Mucosa of descending colon (tissue), 3 donors: ENCODE measurements at regions not wholly inside any gene's neighbourhood (a gene's known extent, or its start where the extent isn't known, plus 50 kb on each side); places are given as distances from the start of the nearest gene placed in this dataset.

Experiments used
- ATAC-seq: fragments of 200-7000 bp; cut with Tn5 transposase; one replicate; pipeline ENCODE4 v1.9.1; 2020; ENCODE audit warnings: mild to moderate bottlenecking, moderate library complexity
- DNase-seq, 3 donors: peaks; one replicate each; pipeline ENCODE4 v3.0.0-alpha.2; 2020
- H3K36me3 ChIP-seq: fragments of 200-600 bp; one replicate; pipeline ENCODE4 v1.8.0; 2021; ENCODE audit warnings: low read depth, mild to moderate bottlenecking
- H3K4me1 ChIP-seq: fragments of 200-600 bp; one replicate; pipeline ENCODE4 v1.8.0; 2021; ENCODE audit warnings: low read depth, mild to moderate bottlenecking
- H3K4me3 ChIP-seq: fragments of 200-600 bp; one replicate; pipeline ENCODE4 v1.8.0; 2021; ENCODE audit warnings: mild to moderate bottlenecking
- H3K9me3 ChIP-seq: fragments of 200-600 bp; one replicate; pipeline ENCODE4 v1.8.0; 2021; ENCODE audit warnings: mild to moderate bottlenecking
- intact Hi-C, 2 donors: fragments of 100-400 bp; cut with DNase I in 1 of 2; cut with micrococcal nuclease in 1 of 2; formaldehyde crosslinking; loops; one replicate each; pipeline versions ENCODE4 v1.11.0 to v1.11.1; 2022; cut with DNase I, micrococcal nuclease
- TF ChIP-seq, protein P1 (sequence below): fragments of 200-600 bp; IDR thresholded peaks from one replicate; pipeline ENCODE4 v1.8.0; 2022; ENCODE audit warnings: antibody characterized with exemption, mild to moderate bottlenecking
- donor health status: DM: no; HTN: no; CAD: no; lungs with moderate emphysema.
- donor health status: DM: no; HTN: no; CAD: no.
- donor health status: DM: no; HTN: yes; CAD: no.

DNA sequence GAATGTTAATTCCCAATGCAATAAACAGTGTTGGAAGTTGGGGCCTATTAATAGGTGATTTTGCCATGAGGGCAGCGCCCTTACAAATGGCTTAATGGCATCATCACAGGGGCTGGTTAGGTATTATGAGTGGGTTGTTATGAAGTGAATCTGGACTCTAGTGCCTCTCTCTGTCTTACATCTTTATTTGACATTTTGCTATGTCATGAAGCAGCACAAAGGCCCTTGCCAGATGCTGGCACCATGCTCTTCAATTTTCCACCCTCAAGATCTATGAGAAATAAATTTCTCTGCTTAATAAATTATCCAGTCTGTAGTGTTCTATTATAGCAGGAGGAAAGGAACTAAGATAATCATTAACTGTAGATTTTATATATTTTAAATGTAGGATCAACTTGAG is 1098.7 kb upstream of the NUDT12 start:
- TF ChIP-seq, protein P1, sequence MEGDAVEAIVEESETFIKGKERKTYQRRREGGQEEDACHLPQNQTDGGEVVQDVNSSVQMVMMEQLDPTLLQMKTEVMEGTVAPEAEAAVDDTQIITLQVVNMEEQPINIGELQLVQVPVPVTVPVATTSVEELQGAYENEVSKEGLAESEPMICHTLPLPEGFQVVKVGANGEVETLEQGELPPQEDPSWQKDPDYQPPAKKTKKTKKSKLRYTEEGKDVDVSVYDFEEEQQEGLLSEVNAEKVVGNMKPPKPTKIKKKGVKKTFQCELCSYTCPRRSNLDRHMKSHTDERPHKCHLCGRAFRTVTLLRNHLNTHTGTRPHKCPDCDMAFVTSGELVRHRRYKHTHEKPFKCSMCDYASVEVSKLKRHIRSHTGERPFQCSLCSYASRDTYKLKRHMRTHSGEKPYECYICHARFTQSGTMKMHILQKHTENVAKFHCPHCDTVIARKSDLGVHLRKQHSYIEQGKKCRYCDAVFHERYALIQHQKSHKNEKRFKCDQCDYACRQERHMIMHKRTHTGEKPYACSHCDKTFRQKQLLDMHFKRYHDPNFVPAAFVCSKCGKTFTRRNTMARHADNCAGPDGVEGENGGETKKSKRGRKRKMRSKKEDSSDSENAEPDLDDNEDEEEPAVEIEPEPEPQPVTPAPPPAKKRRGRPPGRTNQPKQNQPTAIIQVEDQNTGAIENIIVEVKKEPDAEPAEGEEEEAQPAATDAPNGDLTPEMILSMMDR, result no peak
- H3K9me3 ChIP-seq, result no peaks in the 10 kb centered on the region
- no peak overlapping the region for H3K4me3 ChIP-seq
- intact Hi-C loops, result no loop called here
- H3K36me3 ChIP-seq, result no peaks in the 10 kb centered on the region
- ATAC-seq (no peak), DNase-seq (no peak)
- no peaks in the 10 kb centered on the region for H3K4me1 ChIP-seq

DNA sequence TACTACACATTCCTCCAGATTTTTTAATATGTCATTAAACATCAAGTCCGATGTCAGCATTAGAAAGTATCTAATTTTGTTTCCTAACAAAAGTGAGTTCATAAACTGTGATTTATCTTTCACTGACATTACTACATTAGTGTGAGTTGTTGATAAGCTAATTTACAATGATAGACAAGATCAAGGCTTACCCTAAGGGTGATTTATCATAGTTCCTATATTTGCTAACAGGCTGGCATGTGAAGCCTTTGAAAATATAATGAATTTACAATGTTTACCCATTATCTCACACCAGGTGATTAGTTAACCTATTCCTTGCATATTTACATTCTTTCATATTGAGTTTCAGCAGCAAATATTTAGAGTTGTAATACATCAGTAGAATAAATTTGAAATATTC is 1096.9 kb upstream of the NUDT12 start:
- DNase-seq (no peak), ATAC-seq (no peak)
- intact Hi-C loops, result no loop called here
- H3K4me1 ChIP-seq, result no peaks in the 10 kb centered on the region
- H3K36me3 ChIP-seq, result no peaks in the 10 kb centered on the region
- H3K4me3 ChIP-seq, result no peak overlapping the region
- TF ChIP-seq, protein P1, result no peak
- H3K9me3 ChIP-seq, result no peaks in the 10 kb centered on the region

DNA sequence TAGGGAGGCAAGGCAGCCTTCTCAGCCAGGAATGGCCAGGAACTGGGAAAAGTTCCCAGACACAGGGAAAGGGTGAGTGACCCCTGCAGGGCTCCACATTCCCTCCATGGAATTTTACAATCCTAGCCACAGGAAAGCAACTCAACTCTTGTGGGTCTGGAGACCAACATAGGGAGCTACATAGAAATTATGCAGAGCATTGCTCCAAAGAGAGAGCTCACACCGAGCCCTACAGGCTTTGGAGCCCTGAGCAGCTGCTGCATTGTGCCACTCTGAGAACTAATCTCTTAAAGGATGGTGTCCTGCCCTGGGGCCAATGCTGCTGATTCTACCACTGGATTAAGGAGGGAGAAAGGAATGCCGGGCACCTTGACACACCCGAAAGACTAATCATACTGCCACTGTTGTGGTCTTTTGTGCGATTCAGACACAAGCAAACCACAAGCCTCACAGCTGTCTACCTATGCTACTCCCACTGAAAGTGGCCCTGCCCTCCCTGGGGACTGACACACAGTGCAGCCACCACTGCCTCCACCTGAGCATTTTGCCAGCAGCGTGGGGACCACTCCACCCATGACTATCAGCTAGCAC is 1089.8 kb upstream of the NUDT12 start:
- ATAC-seq (no peak), DNase-seq (no peak)
- no peaks in the 10 kb centered on the region for H3K36me3 ChIP-seq
- intact Hi-C loops, result no loop called here
- TF ChIP-seq, protein P1, result no peak
- no peaks in the 10 kb centered on the region for H3K4me1 ChIP-seq
- H3K4me3 ChIP-seq, result no peak overlapping the region
- no peaks in the 10 kb centered on the region for H3K9me3 ChIP-seq

DNA sequence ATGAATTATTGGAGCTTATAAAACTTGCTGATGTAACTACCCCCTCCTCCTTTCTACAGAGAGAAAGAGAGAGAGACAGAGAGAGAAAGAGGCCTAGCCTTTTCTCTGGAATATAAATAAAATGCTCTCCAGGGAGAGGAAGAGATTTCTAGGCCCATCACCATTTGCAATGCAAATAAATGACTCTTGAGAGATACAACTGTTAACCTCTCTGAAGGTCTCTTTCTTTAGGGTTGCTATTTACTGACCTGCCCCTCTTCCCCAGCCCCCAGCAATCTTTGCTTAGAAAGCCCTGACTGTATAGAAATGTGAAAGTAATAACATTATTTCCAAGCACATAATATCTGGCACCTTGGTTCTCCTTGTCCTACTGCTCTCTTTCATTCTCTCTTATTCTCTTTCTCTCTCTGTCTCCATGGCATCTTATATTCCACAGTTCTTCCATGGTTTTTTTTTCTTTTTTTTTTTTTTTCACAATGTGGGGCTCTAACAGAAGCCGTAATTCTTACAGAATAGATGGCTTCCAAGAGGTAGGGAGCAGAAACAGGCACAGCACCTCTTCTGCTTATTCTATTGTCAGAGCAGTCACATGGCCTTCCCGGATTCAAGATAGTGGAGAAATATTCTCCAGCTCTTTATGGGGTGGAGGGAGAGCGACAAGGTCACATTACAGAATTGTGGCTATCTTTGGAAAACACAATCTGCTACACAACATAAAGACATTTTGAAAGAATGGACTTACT is 1087.9 kb upstream of the NUDT12 start:
- no peak for DNase-seq
- Histone ChIP-seq H3K36me3 (no peaks in the 10 kb centered on the region), H3K4me1 (no peaks in the 10 kb centered on the region), H3K4me3 (no peak overlapping the region), H3K9me3 (no peaks in the 10 kb centered on the region)
- intact Hi-C loops, result no loop called here
- TF ChIP-seq, protein P1, result no peak
- no peak for ATAC-seq

DNA sequence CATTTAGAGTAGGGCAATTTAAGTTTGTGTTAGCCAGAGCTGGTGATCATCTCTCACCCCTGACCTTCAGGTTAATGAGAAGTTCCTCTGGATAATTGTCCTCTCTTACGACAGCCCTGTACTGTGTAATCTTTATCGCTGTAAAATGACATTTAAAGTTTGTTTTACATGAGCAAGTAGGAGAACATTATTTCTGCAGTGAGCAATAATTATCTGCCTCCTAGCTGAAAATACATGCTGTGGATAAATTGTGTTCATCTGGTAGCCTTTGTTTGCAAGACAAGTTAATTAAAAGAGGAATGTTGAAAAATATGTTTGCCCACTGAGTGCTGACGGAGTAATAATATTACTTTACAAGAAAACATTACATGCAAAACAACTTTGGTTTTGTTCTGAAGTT is 1083.8 kb upstream of the NUDT12 start:
- ATAC-seq, result peak; percentile 28
- Histone ChIP-seq H3K36me3 (no peaks in the 10 kb centered on the region), H3K4me1 (no peaks in the 10 kb centered on the region), H3K9me3 (no peaks in the 10 kb centered on the region), H3K4me3 (no peak overlapping the region)
- no peak for DNase-seq
- TF ChIP-seq, protein P1, result no peak
- intact Hi-C loops, result no loop called here
